Effector memory CD8-positive, alpha-beta T cell (primary cell): ENCODE measurements at regions not wholly inside any gene's neighbourhood (a gene's known extent, or its start where the extent isn't known, plus 50 kb on each side); places are given as distances from the start of the nearest gene placed in this dataset.

Experiments
- ATAC-seq: fragments of 150-1000 bp; cut with Tn5 transposase; replicated peaks from 2 replicates; pipeline ENCODE4 v1.10.0; 2021; ENCODE audit warnings: mild to moderate bottlenecking, moderate library complexity
- DNase-seq, 3 experiments: peaks; one replicate each; pipeline ENCODE4 v3.0.0; 2021
- H3K27ac Mint-ChIP-seq, 2 donors: one replicate each; pipeline ENCODE4 v1.8.0; 2022; ENCODE audit warnings: mild to moderate bottlenecking in 2 of 2, mixed read lengths in 2 of 2, moderate library complexity in 2 of 2
- H3K27me3 Mint-ChIP-seq, 2 donors: one replicate each; pipeline ENCODE4 v1.8.0; 2022; ENCODE audit warnings: mixed read lengths in 2 of 2
- H3K36me3 Mint-ChIP-seq: one replicate; pipeline ENCODE4 v1.8.0; 2022; ENCODE audit warnings: mild to moderate bottlenecking, moderate library complexity, mixed read lengths; ENCODE audit not compliant: insufficient read depth
- H3K4me1 Mint-ChIP-seq, 2 donors: one replicate each; pipeline ENCODE4 v1.8.0; 2022; ENCODE audit warnings: low read depth in 2 of 2, mixed read lengths in 2 of 2
- H3K4me3 Mint-ChIP-seq, 2 donors: one replicate each; pipeline ENCODE4 v1.8.0; 2022; ENCODE audit warnings: mild to moderate bottlenecking in 2 of 2, mixed read lengths in 2 of 2, moderate library complexity in 2 of 2
- H3K9me3 Mint-ChIP-seq, 2 donors: one replicate each; pipeline ENCODE4 v1.8.0; 2022; ENCODE audit warnings: mixed read lengths in 2 of 2

DNA sequence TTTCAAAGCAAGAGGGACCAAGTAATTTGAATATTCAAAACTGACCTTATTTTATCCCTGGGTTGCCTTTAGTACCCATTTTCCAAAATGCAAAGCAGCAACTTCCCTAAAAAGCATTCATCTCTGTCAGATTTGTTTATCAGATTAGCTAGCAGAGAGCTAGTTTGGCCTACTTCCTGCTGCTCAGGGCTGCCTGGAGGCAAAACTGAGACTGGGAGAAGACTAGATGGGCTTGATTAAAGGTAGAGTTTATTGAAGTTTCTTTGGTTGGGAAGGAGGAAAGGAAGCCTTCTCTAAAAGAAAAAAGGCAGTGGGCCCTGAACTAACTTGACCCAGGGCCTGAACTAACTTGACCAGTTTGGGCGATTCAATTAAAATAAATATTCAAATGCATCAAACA lies 426.1 kb upstream of the FAM98A start:
- DNase-seq (no peak), ATAC-seq (no peak)
- Mint-ChIP-seq H3K27ac (no peak overlapping the region), H3K9me3 (peaks cover 0 to 5% of the 10 kb centered on the region in 2 donors), H3K4me1 (no peaks in the 10 kb centered on the region), H3K27me3 (no peaks in the 10 kb centered on the region), H3K4me3 (no peak overlapping the region), H3K36me3 (no peaks in the 10 kb centered on the region)

DNA sequence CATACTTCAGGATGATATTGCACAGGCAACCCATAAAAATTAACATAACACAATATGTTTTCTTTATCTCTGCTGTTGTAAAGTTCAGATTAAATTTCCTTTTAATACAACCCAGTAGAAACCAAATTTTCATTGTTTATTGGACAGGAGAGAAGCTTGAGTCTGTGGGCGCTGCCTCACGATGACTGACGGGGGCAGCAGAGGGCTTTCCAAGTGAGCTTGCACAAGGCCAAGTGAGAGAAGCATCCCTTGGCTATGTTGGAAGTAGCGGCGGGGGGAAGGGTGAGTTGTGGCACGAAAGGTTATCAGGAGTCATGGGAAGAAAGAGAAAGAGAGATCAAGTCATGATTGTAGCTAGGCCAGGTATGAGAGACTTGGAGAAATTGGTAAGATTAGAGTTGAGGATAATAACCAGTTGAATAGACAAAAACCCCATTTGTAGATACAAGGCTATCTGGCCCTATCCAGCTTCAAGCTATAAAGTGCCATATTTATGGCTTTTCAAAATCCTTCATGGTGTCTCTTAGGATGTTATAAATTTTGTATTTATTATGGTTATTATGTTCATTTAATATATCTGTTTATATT lies 413.7 kb upstream of the FAM98A start:
- Mint-ChIP-seq H3K27me3 (no peaks in the 10 kb centered on the region), H3K9me3 (peaks cover 0 to 8% of the 10 kb centered on the region in 2 donors), H3K27ac (no peak overlapping the region), H3K4me1 (no peaks in the 10 kb centered on the region), H3K4me3 (no peak overlapping the region), H3K36me3 (no peaks in the 10 kb centered on the region)
- ATAC-seq (no peak), DNase-seq (no peak)

DNA sequence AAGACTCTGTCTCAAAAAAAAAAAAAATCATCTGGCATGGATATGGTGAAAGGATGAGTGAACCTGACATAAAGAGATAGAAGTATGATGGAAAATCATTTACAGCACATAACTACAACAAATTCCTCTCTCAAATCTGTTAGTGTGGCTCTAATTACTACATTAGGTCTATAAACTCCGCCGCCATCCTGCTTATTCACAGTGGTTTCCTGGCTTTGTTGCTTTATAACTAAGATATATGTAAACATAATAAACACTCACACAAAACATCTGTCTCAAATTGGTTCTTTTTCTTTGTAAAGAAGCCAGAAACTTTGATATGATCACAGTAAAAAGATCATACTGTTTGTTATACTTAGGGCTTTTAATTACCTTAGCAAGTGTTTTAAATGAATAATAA lies 412.6 kb upstream of the FAM98A start:
- ATAC-seq, result no peak
- no peaks in the 10 kb centered on the region for H3K27me3 Mint-ChIP-seq
- no peaks in the 10 kb centered on the region for H3K4me1 Mint-ChIP-seq
- peaks cover 0 to 8% of the 10 kb centered on the region in 2 donors for H3K9me3 Mint-ChIP-seq
- no peak overlapping the region for H3K4me3 Mint-ChIP-seq
- no peak for DNase-seq
- H3K27ac Mint-ChIP-seq, result no peak overlapping the region
- no peaks in the 10 kb centered on the region for H3K36me3 Mint-ChIP-seq

DNA sequence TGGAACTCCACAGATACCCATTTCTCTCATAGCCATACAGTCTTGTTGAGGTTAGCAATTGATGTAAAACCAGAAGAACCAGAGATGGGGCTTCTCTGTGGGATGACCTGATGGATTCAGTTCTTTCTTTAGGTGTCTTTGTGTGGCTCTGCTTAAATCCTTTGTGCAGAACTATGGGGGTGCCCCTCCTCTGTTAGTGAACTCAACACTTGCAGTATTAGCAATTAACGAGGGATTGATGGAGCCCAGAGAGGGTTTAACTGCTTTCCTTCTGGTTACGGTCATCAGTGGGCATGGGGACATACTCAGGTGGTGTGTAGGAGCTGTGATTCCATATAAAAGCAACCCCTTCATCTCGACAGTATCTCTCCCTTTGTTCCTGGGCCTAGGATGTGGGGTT lies 406.8 kb upstream of the FAM98A start:
- Mint-ChIP-seq H3K4me1 (no peaks in the 10 kb centered on the region), H3K36me3 (no peaks in the 10 kb centered on the region), H3K4me3 (no peak overlapping the region), H3K9me3 (no peaks in the 10 kb centered on the region), H3K27me3 (no peaks in the 10 kb centered on the region), H3K27ac (no peak overlapping the region)
- no peak for DNase-seq
- no peak for ATAC-seq

DNA sequence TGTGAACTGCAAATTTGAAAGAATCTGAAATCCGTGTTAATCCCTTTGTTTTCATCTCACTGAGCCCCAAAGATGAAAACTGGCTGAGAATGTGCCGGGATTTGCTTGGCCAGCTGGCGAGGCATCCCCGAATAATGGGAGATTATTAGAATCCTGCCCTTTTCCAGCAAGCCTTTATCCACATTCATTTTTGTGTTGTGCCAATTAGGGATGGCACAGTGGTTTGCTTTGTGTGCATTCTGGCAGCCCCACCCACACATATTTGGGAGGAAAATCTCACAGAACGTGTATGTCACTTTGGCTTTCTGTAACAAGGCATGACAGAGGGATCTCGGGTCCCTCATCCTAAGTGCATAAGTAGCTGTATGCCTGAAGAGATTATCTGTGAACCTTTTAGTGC lies 405.8 kb upstream of the FAM98A start:
- Mint-ChIP-seq H3K36me3 (no peaks in the 10 kb centered on the region), H3K9me3 (no peaks in the 10 kb centered on the region), H3K27me3 (no peaks in the 10 kb centered on the region), H3K4me1 (no peaks in the 10 kb centered on the region), H3K27ac (no peak overlapping the region), H3K4me3 (no peak overlapping the region)
- no peak for DNase-seq
- no peak for ATAC-seq

DNA sequence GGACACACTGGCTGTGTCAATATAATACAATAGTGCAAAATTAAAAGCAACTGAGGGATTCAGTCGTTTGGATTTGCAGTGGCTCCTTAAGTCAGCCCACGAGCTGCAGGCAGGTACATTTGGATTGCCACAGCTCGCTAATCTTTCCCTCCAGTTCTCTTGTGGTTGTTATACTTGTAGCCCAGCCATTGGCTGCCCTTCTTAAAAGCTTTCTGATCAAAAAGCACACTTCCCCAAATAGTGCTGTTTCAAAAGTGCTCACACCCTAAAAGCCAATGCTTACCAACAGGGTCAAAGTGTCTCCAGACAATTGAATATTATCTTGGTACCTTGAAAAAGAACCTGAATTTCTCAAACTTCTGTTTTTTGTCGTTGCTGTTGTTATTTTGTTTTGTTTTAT lies 404.7 kb upstream of the FAM98A start:
- Mint-ChIP-seq H3K9me3 (no peaks in the 10 kb centered on the region), H3K4me1 (no peaks in the 10 kb centered on the region), H3K4me3 (no peak overlapping the region), H3K27ac (no peak overlapping the region), H3K36me3 (no peaks in the 10 kb centered on the region), H3K27me3 (no peaks in the 10 kb centered on the region)
- DNase-seq (no peak), ATAC-seq (no peak)

DNA sequence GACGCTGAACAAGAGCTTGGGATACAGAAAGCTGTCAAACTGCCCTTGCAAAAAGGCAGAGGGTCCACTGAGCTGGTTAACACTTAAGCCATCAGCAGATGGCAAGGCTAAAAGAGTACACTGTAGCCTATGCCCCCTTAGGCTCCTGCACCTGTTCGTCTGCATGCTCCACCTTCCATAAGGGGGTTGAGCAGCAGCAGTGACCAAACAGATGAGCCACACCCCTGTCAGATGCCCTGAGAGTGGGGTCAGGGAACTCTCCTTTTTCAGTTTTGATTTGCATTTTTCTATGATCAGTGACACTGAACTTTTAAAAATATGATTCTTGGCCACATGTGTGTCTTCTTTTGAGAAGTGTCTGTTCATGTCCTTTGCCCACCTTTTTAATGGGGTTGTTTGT lies 402.5 kb upstream of the FAM98A start:
- Mint-ChIP-seq H3K27ac (no peak overlapping the region), H3K36me3 (no peaks in the 10 kb centered on the region), H3K9me3 (peaks cover 6 to 13% of the 10 kb centered on the region in 2 donors), H3K4me1 (no peaks in the 10 kb centered on the region), H3K27me3 (no peaks in the 10 kb centered on the region), H3K4me3 (no peak overlapping the region)
- no peak for DNase-seq
- no peak for ATAC-seq

DNA sequence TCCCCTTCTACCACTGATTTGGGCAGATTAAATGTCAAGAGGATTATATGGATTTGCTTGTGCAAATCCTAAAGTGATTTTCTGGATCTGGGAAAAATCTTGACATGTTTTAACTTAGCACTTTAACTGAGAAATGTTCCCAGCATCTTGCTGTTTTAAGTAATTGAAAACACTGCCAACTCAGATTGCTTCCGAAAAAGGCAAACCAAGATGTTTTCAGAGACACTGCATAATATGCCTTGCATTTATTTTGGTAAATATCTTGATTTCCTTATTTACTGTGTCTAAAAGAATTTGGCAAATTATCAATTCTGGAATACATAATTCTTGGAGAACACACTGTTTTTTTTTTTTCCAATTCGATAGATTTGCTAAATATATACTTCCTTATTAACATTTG lies 385.0 kb upstream of the FAM98A start:
- Mint-ChIP-seq H3K36me3 (no peaks in the 10 kb centered on the region), H3K9me3 (peaks cover 10 to 16% of the 10 kb centered on the region in 2 donors), H3K4me3 (no peak overlapping the region), H3K4me1 (no peaks in the 10 kb centered on the region), H3K27ac (no peak overlapping the region), H3K27me3 (no peaks in the 10 kb centered on the region)
- no peak for ATAC-seq
- no peak for DNase-seq

DNA sequence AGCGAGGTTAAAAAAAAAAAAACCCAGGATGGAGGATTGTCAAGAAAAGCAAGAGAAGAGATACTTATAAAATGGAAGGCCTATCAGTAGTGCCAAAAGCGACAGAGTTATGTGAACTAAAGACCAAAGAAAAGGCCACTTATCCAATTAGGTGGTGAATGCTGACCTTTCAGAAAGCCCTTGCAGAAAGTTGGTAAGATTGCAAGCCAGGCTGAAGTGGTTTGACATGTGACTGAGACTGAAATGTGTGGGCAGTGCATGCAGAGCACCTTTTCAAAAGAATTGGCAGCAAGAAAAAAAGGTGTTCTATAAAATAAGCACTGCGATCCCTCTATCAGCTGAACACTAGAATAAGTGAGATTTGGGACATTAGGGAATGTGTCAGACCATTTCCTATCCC lies 379.4 kb upstream of the FAM98A start:
- no peak for ATAC-seq
- H3K9me3 Mint-ChIP-seq, result peaks cover 10 to 12% of the 10 kb centered on the region in 2 donors
- no peak for DNase-seq
- H3K36me3 Mint-ChIP-seq, result no peaks in the 10 kb centered on the region
- H3K4me3 Mint-ChIP-seq, result no peak overlapping the region
- no peaks in the 10 kb centered on the region for H3K4me1 Mint-ChIP-seq
- no peak overlapping the region for H3K27ac Mint-ChIP-seq
- H3K27me3 Mint-ChIP-seq, result no peaks in the 10 kb centered on the region

DNA sequence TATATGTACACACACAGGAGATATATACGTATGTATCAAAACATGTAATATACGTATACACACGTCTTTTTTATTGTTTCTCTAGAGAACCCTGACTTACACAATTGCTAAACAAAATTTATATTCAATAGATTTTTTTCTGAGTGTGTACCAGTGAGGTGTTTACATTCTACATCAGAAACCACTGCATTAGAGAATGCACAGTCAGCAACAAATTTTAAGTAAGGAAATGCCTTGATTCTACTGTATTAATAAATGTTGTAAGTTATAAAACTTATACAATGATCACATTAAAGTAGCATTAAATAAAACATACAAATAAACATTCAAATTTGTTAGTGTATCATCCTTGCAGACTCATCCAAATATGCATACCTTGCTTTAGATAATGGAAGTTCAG lies 376.4 kb upstream of the FAM98A start:
- no peak overlapping the region for H3K27ac Mint-ChIP-seq
- DNase-seq, result no peak
- peaks cover 0 to 6% of the 10 kb centered on the region in 2 donors for H3K9me3 Mint-ChIP-seq

DNA sequence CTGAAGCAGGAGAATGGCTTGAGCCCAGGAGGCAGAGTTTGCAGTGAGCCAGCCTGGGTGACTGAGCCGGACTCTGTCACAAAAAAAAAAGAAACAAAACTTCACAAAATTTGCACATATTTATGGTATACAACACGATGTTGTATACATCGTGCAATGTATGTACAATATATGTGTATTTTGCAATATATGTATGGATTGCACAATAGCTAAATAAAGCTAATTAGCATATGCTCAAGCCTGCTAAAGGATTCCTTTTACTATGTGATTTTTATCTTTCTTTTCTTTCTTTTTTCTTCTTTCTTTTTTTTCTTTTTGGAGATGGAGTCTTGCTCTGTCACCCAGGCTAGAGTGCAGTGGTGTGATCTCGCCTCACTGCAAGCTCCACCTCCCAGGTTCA lies 368.0 kb upstream of the FAM98A start:
- Mint-ChIP-seq H3K36me3 (no peaks in the 10 kb centered on the region), H3K4me1 (no peaks in the 10 kb centered on the region), H3K27me3 (no peaks in the 10 kb centered on the region), H3K27ac (no peak overlapping the region), H3K9me3 (no peaks in the 10 kb centered on the region), H3K4me3 (no peak overlapping the region)
- no peak for DNase-seq
- ATAC-seq, result no peak

More for the DNA sequence above, 376.4 kb upstream of the FAM98A start:
- Mint-ChIP-seq H3K36me3 (no peaks in the 10 kb centered on the region), H3K27me3 (no peaks in the 10 kb centered on the region), H3K4me1 (no peaks in the 10 kb centered on the region), H3K4me3 (no peak overlapping the region)
- ATAC-seq, result no peak

DNA sequence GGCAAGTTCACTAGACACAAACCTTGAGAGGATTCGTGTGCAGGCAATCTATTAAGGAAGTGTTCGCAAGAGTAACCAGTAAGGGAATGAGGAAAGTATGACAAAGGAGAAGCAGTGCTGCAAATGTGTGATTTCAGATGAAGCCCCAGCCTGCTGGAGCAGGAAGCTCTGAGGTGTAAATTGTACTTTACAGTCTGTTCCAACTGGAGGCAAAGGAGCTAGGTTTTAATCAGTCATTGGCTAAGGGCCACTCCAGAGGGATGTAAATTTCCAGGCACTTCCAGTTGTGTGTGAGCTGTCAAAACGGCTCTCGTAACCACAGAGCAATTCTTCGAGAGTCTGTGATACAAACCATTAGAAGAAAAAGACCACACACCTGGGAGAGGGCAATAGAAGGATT lies 359.5 kb upstream of the FAM98A start:
- DNase-seq (no peak), ATAC-seq (no peak)
- Mint-ChIP-seq H3K27ac (no peak overlapping the region), H3K27me3 (no peaks in the 10 kb centered on the region), H3K4me3 (no peak overlapping the region), H3K36me3 (no peaks in the 10 kb centered on the region), H3K9me3 (peaks cover 0 to 4% of the 10 kb centered on the region in 2 donors), H3K4me1 (no peaks in the 10 kb centered on the region)

DNA sequence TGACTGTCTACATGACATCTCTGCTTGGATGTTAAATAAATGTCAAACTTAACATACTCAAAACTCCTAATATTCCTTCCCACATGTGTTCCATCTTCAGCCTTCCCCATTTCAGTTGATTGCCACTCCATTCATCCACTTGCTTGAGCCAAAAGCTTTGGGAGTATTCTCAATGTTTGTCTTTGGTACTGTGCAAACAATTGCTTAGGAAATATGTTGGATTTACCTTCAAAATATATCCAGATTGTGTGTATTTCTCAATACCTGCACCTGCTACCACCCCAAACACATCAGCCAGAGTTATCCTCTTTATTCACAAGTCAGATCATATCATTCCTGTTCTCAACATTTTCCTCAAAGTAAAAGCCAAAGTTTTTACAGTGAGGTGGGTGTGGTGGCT lies 350.3 kb upstream of the FAM98A start:
- ATAC-seq, result no peak
- Mint-ChIP-seq H3K4me1 (no peaks in the 10 kb centered on the region), H3K36me3 (no peaks in the 10 kb centered on the region), H3K4me3 (no peak overlapping the region), H3K27me3 (no peaks in the 10 kb centered on the region), H3K9me3 (peaks cover 2 to 18% of the 10 kb centered on the region in 2 donors), H3K27ac (no peak overlapping the region)
- no peak for DNase-seq

DNA sequence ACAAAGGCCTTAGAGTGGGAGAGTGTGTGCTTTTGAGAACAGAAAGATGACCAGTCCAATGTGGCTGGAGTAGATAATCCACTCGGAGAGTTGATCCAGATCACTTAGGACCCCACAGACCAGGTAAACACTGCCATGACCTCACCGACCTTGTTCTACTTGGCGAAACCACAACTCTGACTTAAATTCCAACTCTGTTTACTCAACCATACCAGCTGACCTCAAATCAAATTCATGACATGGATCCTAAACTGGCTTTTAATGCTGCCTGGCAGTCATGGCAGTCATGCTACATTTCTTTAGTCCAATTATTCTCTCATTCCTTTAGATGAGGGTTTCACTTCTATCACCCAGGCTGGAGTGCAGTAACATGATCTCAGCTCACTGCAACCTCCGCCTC lies 347.1 kb upstream of the FAM98A start:
- H3K27me3 Mint-ChIP-seq, result no peaks in the 10 kb centered on the region

DNA sequence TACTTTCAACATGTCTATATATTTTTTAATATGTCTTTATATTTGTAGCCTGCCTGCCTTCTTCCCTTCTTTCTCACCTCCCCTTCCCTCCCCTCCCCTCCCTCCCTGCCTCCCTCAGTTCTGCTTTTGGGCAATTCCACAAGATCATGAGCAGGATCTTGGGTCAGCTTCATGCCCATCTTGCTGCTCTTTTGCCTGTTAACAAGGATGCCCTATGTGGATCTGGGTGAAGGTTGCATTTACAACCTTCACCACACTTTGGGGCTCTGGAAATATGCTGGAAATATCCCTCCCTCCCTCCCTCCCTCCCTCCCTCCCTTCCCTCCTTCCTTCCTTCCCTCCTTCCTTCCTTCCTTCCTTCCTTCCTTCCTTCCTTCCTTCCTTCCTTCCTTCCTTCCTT lies 334.1 kb upstream of the FAM98A start:
- no peak for ATAC-seq
- Mint-ChIP-seq H3K27me3 (no peaks in the 10 kb centered on the region), H3K27ac (no peak overlapping the region), H3K36me3 (no peaks in the 10 kb centered on the region), H3K9me3 (no peaks in the 10 kb centered on the region), H3K4me1 (no peaks in the 10 kb centered on the region), H3K4me3 (no peak overlapping the region)
- DNase-seq, result no peak

More for the DNA sequence above, 347.1 kb upstream of the FAM98A start:
- Mint-ChIP-seq H3K9me3 (peaks cover 2 to 18% of the 10 kb centered on the region in 2 donors), H3K36me3 (no peaks in the 10 kb centered on the region), H3K4me3 (no peak overlapping the region), H3K27ac (no peak overlapping the region), H3K4me1 (no peaks in the 10 kb centered on the region)
- no peak for ATAC-seq
- DNase-seq, result no peak
